T-helper 17 cell (primary cell): ENCODE measurements at regions not wholly inside any gene's neighbourhood (a gene's known extent, or its start where the extent isn't known, plus 50 kb on each side); places are given as distances from the start of the nearest gene placed in this dataset.

ENCODE experiments used
- ATAC-seq: fragments of 150-1000 bp; cut with Tn5 transposase; 2 replicates; pipeline ENCODE4 v1.10.0; 2021; ENCODE audit warnings: mild to moderate bottlenecking, moderate library complexity
- DNase-seq, 3 donors: peaks; one replicate each; pipeline versions ENCODE4 v3.0.0 to v3.0.0-alpha.2; 2020 to 2021
- H3K9me3 ChIP-seq: one replicate; pipeline ENCODE4 v1.7.0; 2013; ENCODE audit warnings: low read length, mild to moderate bottlenecking; ENCODE audit not compliant: control insufficient read depth, poor library complexity, severe bottlenecking
- H3K27ac Mint-ChIP-seq: one replicate; pipeline ENCODE4 v1.8.0; 2022; ENCODE audit warnings: mild to moderate bottlenecking, moderate library complexity, mixed read lengths
- H3K27me3 Mint-ChIP-seq: one replicate; pipeline ENCODE4 v1.8.0; 2022; ENCODE audit warnings: mixed read lengths
- H3K36me3 Mint-ChIP-seq: one replicate; pipeline ENCODE4 v1.8.0; 2022; ENCODE audit warnings: low read depth, mixed read lengths
- H3K4me1 Mint-ChIP-seq: one replicate; pipeline ENCODE4 v1.8.0; 2022; ENCODE audit warnings: mild to moderate bottlenecking, mixed read lengths
- H3K4me3 Mint-ChIP-seq: one replicate; pipeline ENCODE4 v1.8.0; 2022; ENCODE audit warnings: mild to moderate bottlenecking, moderate library complexity, mixed read lengths

DNA sequence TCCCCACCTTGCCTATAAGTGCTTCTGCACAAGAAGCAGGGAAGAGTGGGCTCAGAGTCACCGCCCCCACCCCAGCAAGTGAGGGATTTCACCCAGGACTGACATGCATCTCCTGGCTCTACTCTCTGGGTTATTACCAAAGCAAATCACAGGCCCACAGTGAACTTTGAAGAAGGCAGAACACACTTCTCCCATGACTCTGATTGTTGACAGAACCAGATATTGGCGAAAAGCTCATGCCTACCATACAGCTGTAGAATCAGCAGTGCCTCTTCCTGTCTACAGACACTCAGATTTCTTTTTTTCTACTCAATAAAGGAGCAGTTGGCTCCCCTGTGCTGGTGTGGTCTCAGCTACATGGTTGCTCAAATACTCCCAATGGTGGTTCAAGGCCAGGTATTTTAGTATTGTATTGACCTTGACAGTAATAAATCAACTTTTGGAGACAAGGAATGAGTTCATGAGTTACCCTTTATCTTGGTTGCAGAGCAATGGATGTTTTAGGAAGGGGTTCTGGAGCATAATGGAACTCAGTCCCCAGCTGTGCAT lies 512.9 kb upstream of the ID2 start:
- H3K4me3 Mint-ChIP-seq, result no peak overlapping the region
- DNase-seq (no peak), ATAC-seq (no peak)
- H3K27ac Mint-ChIP-seq, result no peak overlapping the region
- H3K9me3 ChIP-seq, result no peaks in the 10 kb centered on the region
- H3K27me3 Mint-ChIP-seq, result no peaks in the 10 kb centered on the region
- peaks cover 5% of the 10 kb centered on the region for H3K36me3 Mint-ChIP-seq
- H3K4me1 Mint-ChIP-seq, result peaks cover 6% of the 10 kb centered on the region

DNA sequence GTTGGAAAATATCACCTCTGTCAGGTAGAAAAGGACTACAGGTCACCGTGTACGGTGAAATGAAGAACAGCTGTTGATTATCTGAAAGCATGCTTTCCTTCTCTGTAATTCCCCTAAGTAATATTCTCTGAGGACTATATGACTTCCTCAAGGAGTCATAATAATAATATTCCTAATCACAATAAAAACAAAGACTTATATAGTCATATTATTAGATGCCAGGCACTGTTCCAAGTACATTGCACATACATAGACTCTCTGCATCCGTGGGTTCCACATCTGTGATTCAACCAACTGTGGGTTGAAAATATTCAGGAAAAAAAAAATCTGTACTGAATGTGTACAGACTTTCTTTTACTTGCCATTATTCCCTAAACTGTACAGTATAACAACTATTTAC lies 512.4 kb upstream of the ID2 start:
- Mint-ChIP-seq H3K36me3 (peaks cover 5% of the 10 kb centered on the region), H3K4me3 (no peak overlapping the region), H3K27me3 (no peaks in the 10 kb centered on the region), H3K4me1 (peaks cover 6% of the 10 kb centered on the region), H3K27ac (no peak overlapping the region)
- no peaks in the 10 kb centered on the region for H3K9me3 ChIP-seq
- ATAC-seq, result no peak
- DNase-seq, result no peak

- Mint-ChIP-seq H3K27me3 (no peaks in the 10 kb centered on the region), H3K4me1 (peaks cover 6% of the 10 kb centered on the region), H3K27ac (peak overlapping the region; percentile 14), H3K36me3 (peaks cover 5% of the 10 kb centered on the region), H3K4me3 (no peak overlapping the region)
- H3K9me3 ChIP-seq, result no peaks in the 10 kb centered on the region
- no peak for ATAC-seq
- DNase-seq, result no peak
Measured at GRCh38 chr2:8170552-8171327, 511.1 kb upstream of the ID2 start.

GRCh38 chr2:8171608-8172007 lies 510.2 kb upstream of the ID2 start:
- no peak for DNase-seq
- Mint-ChIP-seq H3K4me3 (no peak overlapping the region), H3K27ac (no peak overlapping the region), H3K36me3 (peaks cover 5% of the 10 kb centered on the region), H3K4me1 (peaks cover 6% of the 10 kb centered on the region), H3K27me3 (no peaks in the 10 kb centered on the region)
- ATAC-seq, result no peak
- no peaks in the 10 kb centered on the region for H3K9me3 ChIP-seq

GRCh38 chr2:8172661-8173060 lies 509.2 kb upstream of the ID2 start:
- peaks cover 5% of the 10 kb centered on the region for H3K36me3 Mint-ChIP-seq
- ATAC-seq (no peak), DNase-seq (no peak)
- no peak overlapping the region for H3K27ac Mint-ChIP-seq
- no peaks in the 10 kb centered on the region for H3K9me3 ChIP-seq
- no peaks in the 10 kb centered on the region for H3K27me3 Mint-ChIP-seq
- H3K4me1 Mint-ChIP-seq, result peaks cover 6% of the 10 kb centered on the region
- H3K4me3 Mint-ChIP-seq, result no peak overlapping the region

DNA sequence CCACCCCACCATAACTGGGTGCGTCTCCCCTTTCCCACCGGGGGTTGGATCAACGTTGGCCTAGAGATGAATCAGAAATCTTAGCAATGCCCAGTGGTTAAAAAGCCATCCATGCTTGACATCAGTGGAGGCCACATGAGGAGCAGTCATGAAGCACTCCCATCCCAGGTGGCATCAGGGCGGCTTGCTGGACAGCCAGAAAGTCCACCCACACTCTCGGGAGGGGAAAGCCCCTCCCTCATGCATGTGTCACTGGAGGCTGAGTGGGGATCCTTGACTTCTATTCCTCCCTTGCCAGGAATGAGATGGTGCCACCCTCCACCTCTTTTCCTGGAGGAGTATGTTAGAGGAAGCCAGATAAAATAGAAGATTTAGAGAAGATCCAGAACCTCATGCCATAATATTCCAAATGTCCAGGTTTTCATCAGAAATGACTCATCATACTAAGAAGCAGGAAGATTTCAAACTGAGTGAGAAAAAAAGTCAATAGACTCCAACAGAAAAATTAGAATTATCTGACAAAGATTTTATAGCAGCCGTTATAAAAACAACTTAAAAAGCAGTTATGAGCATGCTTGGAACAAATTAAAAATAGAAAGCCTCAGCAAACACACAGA lies 507.1 kb upstream of the ID2 start:
- H3K4me3 Mint-ChIP-seq, result no peak overlapping the region
- no peaks in the 10 kb centered on the region for H3K9me3 ChIP-seq
- ATAC-seq (no peak), DNase-seq (no peak)
- peaks cover 10% of the 10 kb centered on the region for H3K36me3 Mint-ChIP-seq
- H3K27me3 Mint-ChIP-seq, result no peaks in the 10 kb centered on the region
- no peak overlapping the region for H3K27ac Mint-ChIP-seq
- H3K4me1 Mint-ChIP-seq, result no peaks in the 10 kb centered on the region

DNA sequence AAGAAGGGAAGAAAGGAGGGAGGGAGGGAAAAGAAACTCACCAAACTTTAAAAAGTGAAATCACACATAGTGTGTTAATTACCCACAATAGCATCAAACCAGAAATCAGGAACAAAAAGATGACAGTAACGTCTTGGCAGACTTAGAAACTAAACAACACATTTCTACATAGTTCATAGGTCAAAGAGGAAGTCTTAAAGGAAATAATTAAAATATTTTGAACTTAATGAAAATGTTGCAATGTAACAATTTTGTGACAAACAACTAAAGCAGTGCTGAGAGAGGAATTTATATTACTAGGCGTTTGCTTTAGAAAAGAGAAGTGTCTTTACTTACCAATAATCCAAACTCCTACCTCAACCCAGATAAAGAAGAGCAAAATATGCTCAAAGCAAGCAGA lies 505.0 kb upstream of the ID2 start:
- DNase-seq, result no peak
- H3K9me3 ChIP-seq, result no peaks in the 10 kb centered on the region
- no peaks in the 10 kb centered on the region for H3K4me1 Mint-ChIP-seq
- peaks cover 10% of the 10 kb centered on the region for H3K36me3 Mint-ChIP-seq
- H3K27me3 Mint-ChIP-seq, result no peaks in the 10 kb centered on the region
- no peak overlapping the region for H3K4me3 Mint-ChIP-seq
- ATAC-seq, result no peak
- no peak overlapping the region for H3K27ac Mint-ChIP-seq

DNA sequence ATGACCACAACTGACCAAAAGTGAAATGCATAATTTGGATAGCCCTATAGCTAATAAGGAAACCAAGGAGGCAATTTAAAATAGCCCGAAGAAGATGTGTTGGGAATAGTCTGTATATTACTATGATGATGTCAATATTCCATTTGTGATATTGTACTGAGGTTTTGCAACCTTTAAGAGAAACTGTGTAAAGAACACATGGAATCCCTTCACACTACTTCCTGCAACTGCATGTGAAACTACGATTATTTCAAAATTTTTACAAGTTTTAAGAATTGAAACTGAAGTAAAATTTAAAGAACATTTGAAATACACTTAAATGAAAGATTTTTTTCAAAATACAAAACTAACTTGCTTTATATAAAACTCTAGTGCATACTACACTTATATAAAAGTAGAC lies 504.3 kb upstream of the ID2 start:
- DNase-seq (no peak), ATAC-seq (no peak)
- Mint-ChIP-seq H3K27ac (no peak overlapping the region), H3K36me3 (peaks cover 9% of the 10 kb centered on the region), H3K4me3 (no peak overlapping the region), H3K27me3 (no peaks in the 10 kb centered on the region), H3K4me1 (no peaks in the 10 kb centered on the region)
- H3K9me3 ChIP-seq, result no peaks in the 10 kb centered on the region

DNA sequence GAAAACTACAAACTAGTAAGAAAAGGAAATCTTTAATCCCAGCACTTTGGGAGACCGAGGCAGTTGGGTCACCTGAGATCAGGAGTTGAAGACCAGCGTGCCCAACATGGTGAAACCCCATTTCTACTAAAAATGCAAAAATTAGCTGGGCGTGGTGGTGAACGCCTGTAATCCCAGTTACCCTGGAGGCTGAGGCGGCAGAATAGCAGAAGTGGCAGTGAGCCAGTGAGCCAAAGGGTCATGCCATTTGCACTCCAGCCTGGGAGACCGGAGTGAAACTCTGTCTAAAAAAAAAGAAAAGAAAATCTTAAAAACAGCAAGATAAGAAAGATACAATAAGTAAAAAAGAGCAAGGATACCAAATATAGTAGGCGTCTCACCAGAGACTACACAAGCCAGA lies 502.9 kb upstream of the ID2 start:
- ATAC-seq (no peak), DNase-seq (no peak)
- Mint-ChIP-seq H3K36me3 (peaks cover 4% of the 10 kb centered on the region), H3K27me3 (no peaks in the 10 kb centered on the region), H3K4me1 (no peaks in the 10 kb centered on the region), H3K27ac (peak overlapping the region; percentile 10), H3K4me3 (no peak overlapping the region)
- H3K9me3 ChIP-seq, result no peaks in the 10 kb centered on the region

DNA sequence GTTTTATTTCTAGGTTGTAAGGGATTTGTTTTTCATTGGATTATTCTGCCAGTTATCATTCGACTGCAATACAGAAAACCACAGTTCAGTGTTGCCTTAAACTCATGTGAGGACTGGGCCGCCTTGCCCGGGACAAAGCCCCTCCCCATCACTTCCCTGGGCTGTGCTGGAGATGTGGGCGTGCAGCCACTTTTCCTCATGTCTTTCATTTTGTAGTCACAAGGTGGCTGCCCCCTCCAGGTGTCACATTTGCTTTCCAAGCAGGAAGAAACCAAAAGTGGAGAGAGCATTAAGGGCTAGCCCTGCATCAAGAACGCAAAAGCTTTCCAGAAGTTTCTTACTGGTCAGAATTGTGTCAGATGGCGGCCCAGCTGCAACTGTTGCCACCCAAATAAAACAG lies 492.5 kb upstream of the ID2 start:
- Mint-ChIP-seq H3K4me3 (no peak overlapping the region), H3K27ac (no peak overlapping the region)

GRCh38 chr2:8190279-8190678 lies 491.6 kb upstream of the ID2 start:
- Mint-ChIP-seq H3K36me3 (no peaks in the 10 kb centered on the region), H3K4me1 (peaks cover 6% of the 10 kb centered on the region), H3K27ac (peak overlapping the region; percentile 30), H3K4me3 (no peak overlapping the region), H3K27me3 (no peaks in the 10 kb centered on the region)
- no peaks in the 10 kb centered on the region for H3K9me3 ChIP-seq
- no peak for DNase-seq
- no peak for ATAC-seq

More for the DNA sequence above, 492.5 kb upstream of the ID2 start:
- no peaks in the 10 kb centered on the region for H3K27me3 Mint-ChIP-seq
- H3K4me1 Mint-ChIP-seq, result peaks cover 6% of the 10 kb centered on the region
- ATAC-seq (no peak), DNase-seq (no peak)
- no peaks in the 10 kb centered on the region for H3K36me3 Mint-ChIP-seq
- no peaks in the 10 kb centered on the region for H3K9me3 ChIP-seq

DNA sequence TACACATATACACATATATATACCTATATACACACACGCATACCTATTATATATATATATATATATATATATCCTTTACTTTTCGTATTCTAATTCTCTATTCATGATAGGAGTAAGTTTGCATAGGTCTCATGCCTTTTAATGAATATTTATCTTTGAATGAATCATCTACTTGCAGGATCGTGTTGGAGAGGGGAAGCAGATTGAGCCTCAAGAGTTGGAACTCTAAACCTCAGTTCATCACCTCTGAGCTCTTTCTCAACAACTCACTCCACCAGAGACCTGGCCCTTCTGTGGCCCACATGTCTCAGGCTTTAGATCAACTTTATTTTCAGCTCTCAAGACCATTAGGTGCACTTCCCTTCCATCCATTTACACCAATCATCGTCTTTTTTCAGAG lies 490.4 kb upstream of the ID2 start:
- peaks cover 6% of the 10 kb centered on the region for H3K4me1 Mint-ChIP-seq
- H3K9me3 ChIP-seq, result no peaks in the 10 kb centered on the region
- H3K27me3 Mint-ChIP-seq, result no peaks in the 10 kb centered on the region
- H3K27ac Mint-ChIP-seq, result no peak overlapping the region
- no peak for DNase-seq
- H3K36me3 Mint-ChIP-seq, result no peaks in the 10 kb centered on the region
- no peak for ATAC-seq
- H3K4me3 Mint-ChIP-seq, result no peak overlapping the region

- no peak overlapping the region for H3K4me3 Mint-ChIP-seq
- H3K9me3 ChIP-seq, result no peaks in the 10 kb centered on the region
- H3K27ac Mint-ChIP-seq, result no peak overlapping the region
- no peaks in the 10 kb centered on the region for H3K27me3 Mint-ChIP-seq
- ATAC-seq, result no peak
- no peak for DNase-seq
- H3K36me3 Mint-ChIP-seq, result no peaks in the 10 kb centered on the region
- H3K4me1 Mint-ChIP-seq, result peaks cover 6% of the 10 kb centered on the region
Measured at GRCh38 chr2:8193146-8193545, 488.7 kb upstream of the ID2 start.
